Esophagus mucosa (tissue), 1 donor: ENCODE measurements at regions not wholly inside any gene's neighbourhood (a gene's known extent, or its start where the extent isn't known, plus 50 kb on each side); places are given as distances from the start of the nearest gene placed in this dataset.
"Not testable (repeated sequence)": the region's sequence is repeated elsewhere in the genome, so short reads cannot be mapped to it uniquely, and the experiment has no call there.

Experiments
- ATAC-seq: fragments of 200-7000 bp; cut with Tn5 transposase; one replicate; pipeline ENCODE4 v1.9.1; 2020
- donor health status: DM: yes; HTN: yes; CAD: no.

- ATAC-seq, result peak; percentile 31
Measured at GRCh38 chr20:53872561-53873229, 197.7 kb downstream of the BCAS1 start.

GRCh38 chr20:53872081-53872541 is 198.3 kb downstream of the BCAS1 start:
- ATAC-seq, result no peak

GRCh38 chr20:53871541-53871940 is 198.9 kb downstream of the BCAS1 start:
- no peak for ATAC-seq

GRCh38 chr20:53870426-53871315 is 199.7 kb downstream of the BCAS1 start:
- ATAC-seq, result no peak

GRCh38 chr20:53869466-53870258 is 200.7 kb downstream of the BCAS1 start:
- ATAC-seq, result peak; percentile 77

GRCh38 chr20:53867741-53868351 is 202.5 kb downstream of the BCAS1 start:
- peak; percentile 68 for ATAC-seq

- no peak for ATAC-seq
Measured at GRCh38 chr20:53866794-53867740, 203.3 kb downstream of the BCAS1 start.

- peak; percentile 66 for ATAC-seq
Measured at GRCh38 chr20:53865901-53866793, 204.2 kb downstream of the BCAS1 start.

GRCh38 chr20:53864765-53865683 is 205.4 kb downstream of the BCAS1 start:
- ATAC-seq, result not testable (repeated sequence)

GRCh38 chr20:53863923-53864641 is 206.3 kb downstream of the BCAS1 start:
- ATAC-seq, result not testable (repeated sequence)

GRCh38 chr20:53863535-53863922 is 206.9 kb downstream of the BCAS1 start:
- ATAC-seq, result not testable (repeated sequence)

GRCh38 chr20:53863039-53863438 is 207.4 kb downstream of the BCAS1 start:
- not testable (repeated sequence) for ATAC-seq

- ATAC-seq, result not testable (repeated sequence)
Measured at GRCh38 chr20:53862490-53862889, 207.9 kb downstream of the BCAS1 start.

GRCh38 chr20:53862136-53862397 is 208.3 kb downstream of the BCAS1 start:
- ATAC-seq, result not testable (repeated sequence)

- no peak for ATAC-seq
Measured at GRCh38 chr20:53859684-53860083, 210.7 kb downstream of the BCAS1 start.

GRCh38 chr20:53859009-53859408 is 211.4 kb downstream of the BCAS1 start:
- not testable (repeated sequence) for ATAC-seq

- not testable (repeated sequence) for ATAC-seq
Measured at GRCh38 chr20:53858516-53858915, 211.9 kb downstream of the BCAS1 start.

- no peak for ATAC-seq
Measured at GRCh38 chr20:53857723-53858236, 212.6 kb downstream of the BCAS1 start.
